PC-9 (cell line): ENCODE measurements at regions not wholly inside any gene's neighbourhood (a gene's known extent, or its start where the extent isn't known, plus 50 kb on each side); places are given as distances from the start of the nearest gene placed in this dataset.

Experiments
- BruUV-seq: library from RNA; stranded (reverse); fragments of 400-500 nt; replicated peaks from 2 replicates; lab custom pipeline; 2021; lab: Mats Ljungman, UMichigan
- CTCF ChIA-PET: fragments of 300-600 bp; sonication (Branson Sonifier 250); formaldehyde crosslinking; loops from one replicate; lab custom pipeline; 2022; ENCODE audit warnings: antibody characterized with exemption; lab: Charles Lee
- POLR2A ChIA-PET: fragments of 300-600 bp; sonication (Branson Sonifier 250); formaldehyde crosslinking; loops from one replicate; lab custom pipeline; 2022; ENCODE audit warnings: antibody characterized with exemption; ENCODE audit not compliant: unreplicated experiment; lab: Charles Lee
- DNase-seq, 2 experiments: peaks; one replicate each; pipeline versions ENCODE4 v3.0.0 to v3.0.0-alpha.2; 2015 to 2022; ENCODE audit warnings: mixed read lengths in 1 of 2
- H2AFZ ChIP-seq: fragments of 200-600 bp; sonication (generic); 2 replicates; pipeline ENCODE4 v1.8.1; 2017; ENCODE audit warnings: antibody characterized with exemption
- H3F3A ChIP-seq: fragments of 200-600 bp; sonication (generic); 2 replicates; pipeline ENCODE4 v1.8.1; 2017; ENCODE audit warnings: antibody characterized with exemption, mild to moderate bottlenecking, low read depth; ENCODE audit not compliant: insufficient read depth
- H3K27ac ChIP-seq: fragments of 200-600 bp; sonication (generic); 2 replicates; pipeline ENCODE4 v1.6.1; 2016; ENCODE audit warnings: mixed run types
- H3K27me3 ChIP-seq: fragments of 200-600 bp; sonication (generic); 2 replicates; pipeline ENCODE4 v1.6.1; 2016; ENCODE audit warnings: low read depth, mixed run types; ENCODE audit not compliant: insufficient read depth
- H3K36me3 ChIP-seq: fragments of 200-600 bp; sonication (generic); 2 replicates; pipeline ENCODE4 v1.6.1; 2016; ENCODE audit warnings: low read depth, mixed run types
- H3K4me1 ChIP-seq: fragments of 200-600 bp; sonication (generic); replicated peaks from 2 replicates; pipeline ENCODE4 v1.6.1; 2016; ENCODE audit warnings: mixed run types; ENCODE audit not compliant: insufficient read depth
- H3K4me2 ChIP-seq: fragments of 200-600 bp; sonication (generic); 2 replicates; pipeline ENCODE4 v1.6.1; 2017; ENCODE audit warnings: mixed run types
- H3K4me3 ChIP-seq: fragments of 200-600 bp; sonication (generic); 2 replicates; pipeline ENCODE4 v1.6.1; 2016; ENCODE audit warnings: mixed run types
- H3K79me2 ChIP-seq: fragments of 200-600 bp; sonication (generic); 2 replicates; pipeline ENCODE4 v1.6.1; 2017; ENCODE audit warnings: low read depth, mixed run types
- H3K9me2 ChIP-seq: fragments of 200-600 bp; sonication (generic); 2 replicates; pipeline ENCODE4 v1.8.1; 2017; ENCODE audit warnings: mild to moderate bottlenecking; ENCODE audit not compliant: insufficient read depth
- H3K9me3 ChIP-seq: fragments of 200-600 bp; sonication (generic); 2 replicates; pipeline ENCODE4 v1.8.1; 2016; ENCODE audit warnings: low read depth; ENCODE audit not compliant: insufficient read depth
- H4K20me1 ChIP-seq: fragments of 200-600 bp; sonication (generic); 2 replicates; pipeline ENCODE4 v1.8.1; 2017; ENCODE audit not compliant: insufficient read depth
- EZH2 ChIP-seq: fragments of 200-600 bp; sonication (generic); IDR thresholded peaks from 2 replicates; pipeline ENCODE4 v1.8.0; 2017; ENCODE audit warnings: antibody characterized with exemption, low read depth
- intact Hi-C: fragments of 100-400 bp; cut with micrococcal nuclease; formaldehyde crosslinking; loops from one replicate; pipeline ENCODE4 v1.10.0; 2022; ENCODE audit not compliant: unreplicated experiment
- TF ChIP-seq, protein P1 (sequence below): fragments of 200-600 bp; sonication (generic); conservative IDR thresholded peaks from 2 replicates; pipeline ENCODE4 v1.6.1; 2017; ENCODE audit warnings: mixed run types, antibody characterized with exemption, mild to moderate bottlenecking, moderate library complexity

DNA sequence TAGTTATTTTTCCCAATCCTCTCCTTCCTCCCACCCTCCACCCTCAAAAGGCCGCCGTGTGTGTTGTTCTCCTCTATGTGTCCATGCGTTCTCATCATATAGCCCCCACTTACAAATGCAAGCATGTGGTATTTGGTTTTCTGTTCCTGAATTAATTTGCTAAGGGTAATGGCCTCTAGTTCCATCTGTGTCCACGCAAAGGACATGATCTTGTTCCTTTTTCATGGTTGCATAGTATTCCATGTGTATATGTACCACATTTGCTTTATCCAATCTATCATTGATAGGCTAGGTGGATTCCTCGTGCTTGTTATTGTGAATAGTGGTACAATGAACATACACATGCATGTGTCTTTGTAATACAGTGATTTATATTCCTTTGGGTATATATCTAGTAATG is 1193.7 kb downstream of the RPA4 start:
- no peaks in the 10 kb centered on the region for H3K4me1 ChIP-seq
- TF ChIP-seq, protein P1, sequence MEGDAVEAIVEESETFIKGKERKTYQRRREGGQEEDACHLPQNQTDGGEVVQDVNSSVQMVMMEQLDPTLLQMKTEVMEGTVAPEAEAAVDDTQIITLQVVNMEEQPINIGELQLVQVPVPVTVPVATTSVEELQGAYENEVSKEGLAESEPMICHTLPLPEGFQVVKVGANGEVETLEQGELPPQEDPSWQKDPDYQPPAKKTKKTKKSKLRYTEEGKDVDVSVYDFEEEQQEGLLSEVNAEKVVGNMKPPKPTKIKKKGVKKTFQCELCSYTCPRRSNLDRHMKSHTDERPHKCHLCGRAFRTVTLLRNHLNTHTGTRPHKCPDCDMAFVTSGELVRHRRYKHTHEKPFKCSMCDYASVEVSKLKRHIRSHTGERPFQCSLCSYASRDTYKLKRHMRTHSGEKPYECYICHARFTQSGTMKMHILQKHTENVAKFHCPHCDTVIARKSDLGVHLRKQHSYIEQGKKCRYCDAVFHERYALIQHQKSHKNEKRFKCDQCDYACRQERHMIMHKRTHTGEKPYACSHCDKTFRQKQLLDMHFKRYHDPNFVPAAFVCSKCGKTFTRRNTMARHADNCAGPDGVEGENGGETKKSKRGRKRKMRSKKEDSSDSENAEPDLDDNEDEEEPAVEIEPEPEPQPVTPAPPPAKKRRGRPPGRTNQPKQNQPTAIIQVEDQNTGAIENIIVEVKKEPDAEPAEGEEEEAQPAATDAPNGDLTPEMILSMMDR = no peak
- TF ChIP-seq EZH2 = no peak
- no peak overlapping the region for H3K4me3 ChIP-seq
- ChIA-PET POLR2A (no interaction called here), CTCF (no interaction called here)
- H3K36me3 ChIP-seq = no peaks in the 10 kb centered on the region
- no peak for DNase-seq
- no peaks in the 10 kb centered on the region for H3K79me2 ChIP-seq
- no peaks in the 10 kb centered on the region for H3F3A ChIP-seq
- BruUV-seq = no TSS peak
- no peak overlapping the region for H2AFZ ChIP-seq
- H3K9me3 ChIP-seq = no peaks in the 10 kb centered on the region
- intact Hi-C loops = no loop called here
- H4K20me1 ChIP-seq = no peaks in the 10 kb centered on the region
- no peaks in the 10 kb centered on the region for H3K9me2 ChIP-seq
- H3K4me2 ChIP-seq = no peak overlapping the region
- no peaks in the 10 kb centered on the region for H3K27me3 ChIP-seq
- H3K27ac ChIP-seq = no peak overlapping the region

DNA sequence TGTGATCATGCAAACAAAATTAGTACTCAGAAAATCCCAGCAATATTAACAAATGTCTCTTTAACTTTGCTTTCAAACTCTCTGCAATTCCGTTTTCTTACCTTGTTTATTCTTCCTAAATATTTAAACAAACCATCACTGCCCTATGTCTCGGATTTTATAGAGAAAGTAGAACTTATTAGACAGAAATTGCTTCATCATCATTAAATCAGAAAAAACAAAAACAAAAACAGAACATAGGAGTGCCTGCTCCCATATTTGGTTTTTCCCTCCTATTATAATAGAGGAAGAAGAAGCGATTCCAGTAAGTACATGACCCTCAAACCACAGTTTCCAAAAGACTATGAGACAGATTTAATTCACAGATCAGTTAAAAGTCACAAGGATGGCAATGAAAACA is 1228.0 kb downstream of the RPA4 start:
- BruUV-seq = no TSS peak
- no peaks in the 10 kb centered on the region for H3K9me3 ChIP-seq

DNA sequence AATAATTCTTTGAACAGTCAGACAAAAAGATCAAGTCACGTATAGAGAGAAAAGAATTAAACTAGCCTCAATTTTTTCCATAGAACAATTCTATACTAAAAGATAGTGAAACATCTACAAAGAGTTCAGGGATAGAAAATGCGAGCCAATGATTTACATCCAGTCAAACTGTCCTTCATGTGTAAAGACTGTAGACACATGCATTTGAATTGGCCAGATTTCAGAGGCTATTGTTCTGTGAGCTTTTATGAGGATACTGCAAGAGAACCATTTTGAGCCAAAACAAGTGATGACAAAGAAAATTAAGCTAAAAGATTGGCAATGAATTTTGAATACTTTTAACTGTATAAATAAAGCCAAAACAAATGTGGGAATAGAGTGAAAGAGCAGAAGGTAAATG is 1230.3 kb downstream of the RPA4 start:
- Histone ChIP-seq H3K4me1 (no peaks in the 10 kb centered on the region), H3K4me3 (no peak overlapping the region), H3K36me3 (no peaks in the 10 kb centered on the region), H3K79me2 (no peaks in the 10 kb centered on the region), H3K27me3 (no peaks in the 10 kb centered on the region), H3F3A (no peaks in the 10 kb centered on the region), H3K9me3 (no peaks in the 10 kb centered on the region), H4K20me1 (no peaks in the 10 kb centered on the region), H3K4me2 (no peak overlapping the region), H3K9me2 (no peaks in the 10 kb centered on the region), H2AFZ (no peak overlapping the region), H3K27ac (no peak overlapping the region)
- intact Hi-C loops = no loop called here
- ChIA-PET POLR2A (no interaction called here), CTCF (no interaction called here)
- BruUV-seq = no TSS peak
- DNase-seq = no peak
- no peak for TF ChIP-seq EZH2
- TF ChIP-seq, protein P1 = no peak

More for the DNA sequence above, 1228.0 kb downstream of the RPA4 start:
- Histone ChIP-seq H3K4me3 (no peak overlapping the region), H3K27me3 (no peaks in the 10 kb centered on the region), H2AFZ (no peak overlapping the region), H3K4me2 (no peak overlapping the region), H3K4me1 (no peaks in the 10 kb centered on the region), H3F3A (no peaks in the 10 kb centered on the region), H3K79me2 (no peaks in the 10 kb centered on the region), H3K9me2 (no peaks in the 10 kb centered on the region; the same call in 1 of the 2 replicates), H3K27ac (no peak overlapping the region), H4K20me1 (no peaks in the 10 kb centered on the region), H3K36me3 (no peaks in the 10 kb centered on the region)
- ChIA-PET POLR2A (no interaction called here), CTCF (no interaction called here)
- TF ChIP-seq, protein P1 = no peak
- no peak for TF ChIP-seq EZH2
- no peak for DNase-seq
- intact Hi-C loops = no loop called here
